Transverse colon (tissue), 4 donors: ENCODE measurements at regions not wholly inside any gene's neighbourhood (a gene's known extent, or its start where the extent isn't known, plus 50 kb on each side); places are given as distances from the start of the nearest gene placed in this dataset.

Source experiments
- POLR2A ChIP-seq: fragments of 450-650 bp; IDR thresholded peaks from one replicate; pipeline ENCODE4 v1.6.1; 2016; ENCODE audit warnings: antibody characterized with exemption, mild to moderate bottlenecking, moderate library complexity
- POLR2AphosphoS5 ChIP-seq, 3 donors: sonication (generic); formaldehyde crosslinking; IDR thresholded peaks; one replicate each; pipeline ENCODE4 v1.6.1; 2016; ENCODE audit warnings: antibody characterized with exemption in 3 of 3
- TF ChIP-seq, protein P1 (sequence below), 5 experiments: fragments of 200-600 bp in 3 of 5; fragments of 450-650 bp in 2 of 5; sonication (generic) in 3 of 5; IDR thresholded peaks; 1 replicate in 2 of 5; 2 replicates in 3 of 5; pipeline ENCODE4 v1.5.1; 2016 to 2017; ENCODE audit warnings: antibody characterized with exemption in 5 of 5, inconsistent platforms in 3 of 5, mild to moderate bottlenecking in 2 of 5, moderate library complexity in 1 of 5

DNA sequence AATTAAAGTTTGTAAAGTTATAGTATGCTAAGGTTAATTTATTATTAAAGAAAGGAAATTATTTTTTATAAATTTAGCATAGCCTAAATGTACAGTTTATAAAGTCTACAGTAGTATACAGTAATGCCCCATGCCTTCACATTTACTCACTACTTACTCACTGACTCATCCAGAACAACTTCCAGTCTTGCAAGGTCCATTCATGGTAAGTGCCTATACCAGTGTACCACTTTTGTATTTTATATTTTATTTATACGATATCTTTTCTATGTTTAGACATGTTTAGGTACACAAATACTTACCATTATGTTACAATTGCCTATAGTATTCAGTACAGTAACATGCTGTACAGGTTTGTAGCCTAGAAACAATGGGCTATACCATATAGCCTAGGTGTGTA lies 95.1 kb upstream of the GRIN2B start:
- TF ChIP-seq, protein P1, sequence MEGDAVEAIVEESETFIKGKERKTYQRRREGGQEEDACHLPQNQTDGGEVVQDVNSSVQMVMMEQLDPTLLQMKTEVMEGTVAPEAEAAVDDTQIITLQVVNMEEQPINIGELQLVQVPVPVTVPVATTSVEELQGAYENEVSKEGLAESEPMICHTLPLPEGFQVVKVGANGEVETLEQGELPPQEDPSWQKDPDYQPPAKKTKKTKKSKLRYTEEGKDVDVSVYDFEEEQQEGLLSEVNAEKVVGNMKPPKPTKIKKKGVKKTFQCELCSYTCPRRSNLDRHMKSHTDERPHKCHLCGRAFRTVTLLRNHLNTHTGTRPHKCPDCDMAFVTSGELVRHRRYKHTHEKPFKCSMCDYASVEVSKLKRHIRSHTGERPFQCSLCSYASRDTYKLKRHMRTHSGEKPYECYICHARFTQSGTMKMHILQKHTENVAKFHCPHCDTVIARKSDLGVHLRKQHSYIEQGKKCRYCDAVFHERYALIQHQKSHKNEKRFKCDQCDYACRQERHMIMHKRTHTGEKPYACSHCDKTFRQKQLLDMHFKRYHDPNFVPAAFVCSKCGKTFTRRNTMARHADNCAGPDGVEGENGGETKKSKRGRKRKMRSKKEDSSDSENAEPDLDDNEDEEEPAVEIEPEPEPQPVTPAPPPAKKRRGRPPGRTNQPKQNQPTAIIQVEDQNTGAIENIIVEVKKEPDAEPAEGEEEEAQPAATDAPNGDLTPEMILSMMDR (IDR thresholded peaks at IDR 0.05), result no peak
- TF ChIP-seq POLR2AphosphoS5 (IDR thresholded peaks at IDR 0.05), result no peak
- TF ChIP-seq POLR2A, result no peak
